Epithelial cell of esophagus (primary cell): ENCODE measurements at regions not wholly inside any gene's neighbourhood (a gene's known extent, or its start where the extent isn't known, plus 50 kb on each side); places are given as distances from the start of the nearest gene placed in this dataset.

Source experiments
- DNase-seq: peaks from one replicate; pipeline ENCODE4 v3.0.0; 2010; ENCODE audit warnings: low read depth
- H3K4me3 ChIP-seq: 2 replicates; pipeline ENCODE4 v1.5.1; 2011; ENCODE audit warnings: mild to moderate bottlenecking, low read length, control low read depth
- TF ChIP-seq, protein P1 (sequence below): IDR thresholded peaks from 2 replicates; pipeline ENCODE4 v1.5.1; 2011; ENCODE audit warnings: low read depth, mild to moderate bottlenecking, low read length, control low read depth, inconsistent platforms; ENCODE audit not compliant: insufficient read depth; ENCODE audit errors: missing control alignments

DNA sequence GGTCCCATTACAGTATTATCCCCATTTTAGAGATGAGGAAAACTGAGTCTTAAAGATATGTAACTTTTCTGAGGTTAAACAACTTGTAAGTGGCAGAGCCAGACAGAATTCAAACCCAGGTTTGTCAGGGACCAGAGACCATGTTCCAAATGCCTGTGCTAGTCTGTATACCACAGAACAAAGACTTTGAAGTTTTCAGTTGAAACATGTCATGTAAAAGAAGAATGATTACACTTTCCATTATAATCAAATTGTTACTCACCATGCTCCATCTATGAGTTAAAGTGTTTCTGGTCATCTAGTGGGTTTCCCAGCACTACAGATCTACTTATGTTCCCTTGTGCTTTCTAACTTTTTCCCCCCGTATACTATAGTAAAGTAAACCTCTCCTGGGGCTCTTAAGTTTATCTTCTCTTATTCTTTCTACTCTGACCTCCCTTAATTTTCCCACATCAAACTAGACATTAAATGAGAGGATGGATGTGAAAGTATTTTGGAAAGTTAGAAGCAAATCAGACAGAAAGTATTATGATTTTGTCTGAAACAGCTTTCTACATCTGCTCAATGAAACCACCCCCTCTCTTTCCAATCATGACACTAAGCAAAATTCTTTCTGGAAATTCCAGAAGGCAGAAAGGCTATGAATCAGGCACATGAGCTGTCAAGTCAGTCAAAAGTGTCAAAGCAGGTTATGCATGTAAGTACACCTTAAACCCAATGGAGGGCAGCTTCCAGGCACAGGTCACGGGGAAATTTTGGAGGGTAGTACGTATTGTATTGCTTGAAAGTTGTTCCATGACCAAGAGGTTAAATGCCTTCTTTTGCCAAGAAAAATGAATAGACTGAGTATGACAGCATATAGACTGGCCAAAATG, 132.7 kb upstream of the MAP3K7 start:
- DNase-seq, result peak; percentile 85
- H3K4me3 ChIP-seq, result no peak overlapping the region
- TF ChIP-seq, protein P1, sequence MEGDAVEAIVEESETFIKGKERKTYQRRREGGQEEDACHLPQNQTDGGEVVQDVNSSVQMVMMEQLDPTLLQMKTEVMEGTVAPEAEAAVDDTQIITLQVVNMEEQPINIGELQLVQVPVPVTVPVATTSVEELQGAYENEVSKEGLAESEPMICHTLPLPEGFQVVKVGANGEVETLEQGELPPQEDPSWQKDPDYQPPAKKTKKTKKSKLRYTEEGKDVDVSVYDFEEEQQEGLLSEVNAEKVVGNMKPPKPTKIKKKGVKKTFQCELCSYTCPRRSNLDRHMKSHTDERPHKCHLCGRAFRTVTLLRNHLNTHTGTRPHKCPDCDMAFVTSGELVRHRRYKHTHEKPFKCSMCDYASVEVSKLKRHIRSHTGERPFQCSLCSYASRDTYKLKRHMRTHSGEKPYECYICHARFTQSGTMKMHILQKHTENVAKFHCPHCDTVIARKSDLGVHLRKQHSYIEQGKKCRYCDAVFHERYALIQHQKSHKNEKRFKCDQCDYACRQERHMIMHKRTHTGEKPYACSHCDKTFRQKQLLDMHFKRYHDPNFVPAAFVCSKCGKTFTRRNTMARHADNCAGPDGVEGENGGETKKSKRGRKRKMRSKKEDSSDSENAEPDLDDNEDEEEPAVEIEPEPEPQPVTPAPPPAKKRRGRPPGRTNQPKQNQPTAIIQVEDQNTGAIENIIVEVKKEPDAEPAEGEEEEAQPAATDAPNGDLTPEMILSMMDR, result no peak

DNA sequence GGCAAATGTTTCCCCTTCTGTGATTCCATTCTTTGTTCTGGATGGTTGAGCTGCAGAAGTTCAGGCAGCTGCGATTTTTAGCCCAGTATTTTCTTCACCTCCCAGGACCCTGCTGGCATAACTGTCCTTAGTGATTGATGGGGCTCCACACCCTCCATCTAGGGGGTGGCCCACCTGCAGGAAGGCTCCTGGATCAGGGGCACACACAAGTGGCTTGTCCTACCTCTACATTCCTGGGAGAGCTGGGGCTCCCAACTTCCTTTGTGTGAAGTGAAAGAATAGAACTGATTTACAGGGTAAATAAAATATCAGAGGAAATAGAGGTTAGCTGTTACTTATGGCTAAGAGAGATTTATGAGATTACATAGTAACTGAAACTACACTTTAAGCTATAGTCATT, 129.5 kb upstream of the MAP3K7 start:
- no peak overlapping the region for H3K4me3 ChIP-seq
- TF ChIP-seq, protein P1, result no peak
- DNase-seq, result no peak

DNA sequence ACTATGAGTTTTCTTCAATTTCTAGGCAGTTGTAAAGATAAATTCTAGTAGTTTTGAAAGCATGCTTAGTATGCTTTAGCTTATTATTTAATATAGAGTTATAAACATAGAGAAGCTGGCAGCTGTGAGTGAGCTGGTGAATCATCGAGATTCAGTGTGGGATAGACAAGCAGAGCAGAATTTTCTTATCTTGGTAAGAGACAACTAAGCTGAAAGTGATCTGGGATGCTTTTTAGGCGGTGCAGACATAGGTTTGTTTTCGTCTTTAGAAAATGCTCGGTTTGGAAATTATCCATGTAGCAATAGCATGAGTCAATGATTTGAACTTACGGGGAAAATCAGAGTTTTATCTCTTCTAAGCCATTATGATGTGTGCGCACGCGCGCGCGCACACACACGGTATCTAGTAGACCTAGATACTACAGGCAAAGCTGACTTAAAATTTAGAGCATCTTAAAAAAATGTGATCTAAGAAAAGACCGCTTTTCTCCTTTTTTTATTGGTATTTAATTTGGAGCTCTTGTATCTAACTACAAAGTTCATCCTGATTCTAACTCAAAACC, 128.3 kb upstream of the MAP3K7 start:
- H3K4me3 ChIP-seq, result no peak overlapping the region
- peak; percentile 64 for DNase-seq
- TF ChIP-seq, protein P1, result no peak

DNA sequence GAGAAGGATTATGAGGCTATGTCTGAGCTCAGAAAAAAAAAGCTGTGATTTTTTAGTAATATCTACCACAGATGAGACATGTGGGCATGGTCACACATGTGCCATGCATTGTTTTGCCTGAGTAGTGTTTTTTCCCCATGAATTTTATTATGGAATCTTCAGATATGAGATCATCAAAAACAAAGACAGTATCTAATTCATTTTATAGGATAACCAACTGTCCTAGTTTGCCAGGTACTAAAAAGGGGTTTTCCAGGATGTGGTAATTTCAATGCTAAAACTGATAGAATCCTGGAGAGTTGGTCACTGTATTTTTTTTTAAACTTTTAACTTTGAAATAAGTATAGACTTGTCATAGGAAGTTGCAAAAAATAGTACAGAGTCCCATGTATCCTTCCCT, 127.4 kb upstream of the MAP3K7 start:
- peak; percentile 73 for DNase-seq
- no peak overlapping the region for H3K4me3 ChIP-seq
- TF ChIP-seq, protein P1, result no peak

DNA sequence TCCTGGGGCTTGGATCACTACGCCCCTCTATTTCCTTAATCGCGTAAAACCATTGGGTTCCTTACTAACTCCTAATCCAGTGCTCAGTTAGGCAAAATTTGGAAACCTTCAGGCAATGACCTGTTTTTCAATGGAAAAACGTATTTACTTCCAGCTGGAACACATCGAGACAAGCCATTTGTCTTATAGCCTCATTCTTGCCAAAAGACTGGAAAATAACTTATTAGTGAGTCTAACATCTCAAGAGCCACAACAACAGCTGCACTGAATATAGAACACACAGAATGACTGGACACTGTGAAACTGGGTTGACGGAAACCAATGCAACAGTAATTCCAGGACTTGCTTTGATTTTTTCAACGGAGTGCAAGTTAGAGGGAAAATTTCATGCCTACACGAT, 125.2 kb upstream of the MAP3K7 start:
- no peak for DNase-seq
- H3K4me3 ChIP-seq, result no peak overlapping the region
- TF ChIP-seq, protein P1, result no peak

DNA sequence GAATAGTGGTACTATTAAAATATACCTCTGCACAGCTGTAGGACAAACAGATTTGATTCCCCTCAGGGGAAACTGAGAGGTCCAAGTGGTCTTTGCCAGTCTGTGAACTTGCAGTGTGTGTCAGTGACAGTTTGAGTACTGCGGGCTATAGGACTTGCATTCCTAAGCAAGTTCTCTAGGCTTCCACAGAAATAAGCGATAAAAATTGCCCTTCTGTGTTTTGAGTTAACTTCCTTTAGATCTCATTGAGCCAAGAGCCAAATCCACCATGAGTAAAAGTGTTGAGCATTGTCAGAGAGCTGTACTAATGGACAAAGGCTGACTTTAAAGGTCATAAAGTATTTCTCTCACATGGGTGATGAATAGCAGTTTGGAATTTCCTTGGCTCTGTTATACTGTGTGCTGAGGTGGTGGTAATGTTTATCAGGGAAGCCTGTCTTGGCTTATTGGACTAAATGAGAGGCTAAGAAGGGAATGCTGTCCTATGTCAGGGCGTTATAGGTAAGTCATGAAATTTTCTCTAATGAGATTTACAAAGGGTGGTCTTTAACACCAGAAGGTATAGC, 122.6 kb upstream of the MAP3K7 start:
- TF ChIP-seq, protein P1, result no peak

More for the DNA sequence above, 122.6 kb upstream of the MAP3K7 start:
- no peak overlapping the region for H3K4me3 ChIP-seq
- no peak for DNase-seq
